ENCODE measurements at regions not wholly inside any gene's neighbourhood (a gene's known extent, or its start where the extent isn't known, plus 50 kb on each side); places are given as distances from the start of the nearest gene placed in this dataset.

DNA sequence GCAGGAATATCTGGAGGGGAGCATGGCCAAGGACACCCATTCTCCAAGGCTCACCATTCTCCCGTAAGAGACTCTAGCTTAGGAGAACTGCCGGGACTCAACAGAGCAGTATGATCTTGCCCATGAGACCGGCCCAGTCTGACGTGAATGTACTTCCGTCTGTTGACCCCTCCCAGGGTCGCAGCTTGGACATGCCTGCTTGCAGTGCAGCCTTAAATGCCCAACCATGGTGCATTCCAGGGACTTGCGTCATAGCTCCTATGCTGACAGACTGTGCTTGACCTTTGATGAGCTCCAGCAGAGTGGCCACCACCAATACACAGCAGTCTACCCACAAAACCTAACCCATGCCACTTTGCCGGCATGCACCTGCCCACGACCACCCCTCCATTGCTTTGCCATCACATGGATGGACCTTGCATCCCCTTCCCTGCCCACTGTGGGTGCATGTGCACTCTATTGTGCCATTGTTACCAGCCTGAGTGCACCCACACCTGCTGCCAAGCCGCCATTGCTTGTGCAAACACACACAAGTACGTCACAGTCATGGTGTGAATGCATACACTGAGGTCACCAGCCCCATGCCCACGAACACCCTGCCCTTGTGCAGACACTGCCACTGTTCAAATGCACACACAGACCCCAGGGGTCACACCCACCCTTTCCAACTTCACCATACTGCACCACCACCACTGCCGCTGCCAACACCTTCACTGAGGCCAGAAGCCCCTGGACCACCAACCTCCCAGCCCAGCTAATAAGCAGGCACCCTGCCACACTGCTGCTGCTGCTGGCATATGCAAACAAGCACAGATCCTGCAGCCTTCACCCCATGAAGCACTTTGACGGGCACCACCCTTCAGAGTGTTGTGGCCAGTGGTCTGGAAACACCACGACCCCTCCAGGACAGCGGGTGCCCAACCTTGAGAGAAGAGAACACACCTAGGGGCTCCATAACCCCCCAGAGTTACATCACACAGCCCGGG lies 1141.3 kb downstream of the BRINP3 start:
- TF ChIP-seq, protein P1, sequence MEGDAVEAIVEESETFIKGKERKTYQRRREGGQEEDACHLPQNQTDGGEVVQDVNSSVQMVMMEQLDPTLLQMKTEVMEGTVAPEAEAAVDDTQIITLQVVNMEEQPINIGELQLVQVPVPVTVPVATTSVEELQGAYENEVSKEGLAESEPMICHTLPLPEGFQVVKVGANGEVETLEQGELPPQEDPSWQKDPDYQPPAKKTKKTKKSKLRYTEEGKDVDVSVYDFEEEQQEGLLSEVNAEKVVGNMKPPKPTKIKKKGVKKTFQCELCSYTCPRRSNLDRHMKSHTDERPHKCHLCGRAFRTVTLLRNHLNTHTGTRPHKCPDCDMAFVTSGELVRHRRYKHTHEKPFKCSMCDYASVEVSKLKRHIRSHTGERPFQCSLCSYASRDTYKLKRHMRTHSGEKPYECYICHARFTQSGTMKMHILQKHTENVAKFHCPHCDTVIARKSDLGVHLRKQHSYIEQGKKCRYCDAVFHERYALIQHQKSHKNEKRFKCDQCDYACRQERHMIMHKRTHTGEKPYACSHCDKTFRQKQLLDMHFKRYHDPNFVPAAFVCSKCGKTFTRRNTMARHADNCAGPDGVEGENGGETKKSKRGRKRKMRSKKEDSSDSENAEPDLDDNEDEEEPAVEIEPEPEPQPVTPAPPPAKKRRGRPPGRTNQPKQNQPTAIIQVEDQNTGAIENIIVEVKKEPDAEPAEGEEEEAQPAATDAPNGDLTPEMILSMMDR (IDR thresholded peaks at IDR 0.05; ENCODE audit: low read length) = no peak
- TF ChIP-seq EZH2 (optimal IDR thresholded peaks at IDR 0.05; ENCODE audit: low read depth, low read length) = no peak

Data from MM.1S (cell line).